HCT116 (cell line): ENCODE measurements at regions not wholly inside any gene's neighbourhood (a gene's known extent, or its start where the extent isn't known, plus 50 kb on each side); places are given as distances from the start of the nearest gene placed in this dataset.
A peak's percentile ranks its signal among the peaks of the same experiment; 100 is the strongest.

Experiments
- ATAC-seq: fragments of 200-7000 bp; cut with Tn5 transposase; 2 replicates; pipeline ENCODE4 v1.9.1; 2020; ENCODE audit warnings: mild to moderate bottlenecking, moderate library complexity
- BruUV-seq: library from RNA; stranded (reverse); fragments of 400-500 nt; replicated peaks from 2 replicates; lab custom pipeline; 2021; lab: Mats Ljungman, UMichigan
- CTCF ChIA-PET: fragments of 300-600 bp; sonication (Branson Sonifier 250); formaldehyde crosslinking; loops from one replicate; lab custom pipeline; 2021; ENCODE audit warnings: antibody characterized with exemption; lab: Charles Lee
- POLR2A ChIA-PET: fragments of 300-600, 350-600 bp; sonication (Branson Sonifier 250); formaldehyde crosslinking; loops from one replicate; lab custom pipeline; 2021; ENCODE audit warnings: antibody characterized with exemption; lab: Charles Lee
- RAD21 ChIA-PET, 2 experiments: fragments of 300-600 bp; sonication (Branson Sonifier 250); formaldehyde crosslinking; loops; one replicate each; lab custom pipeline; 2023; ENCODE audit warnings: low total read pairs in 2 of 2; ENCODE audit not compliant: uncharacterized antibody in 2 of 2, unreplicated experiment in 2 of 2, low non-redundant PET in 1 of 2; lab: Charles Lee
- DNase-seq: peaks from one replicate; pipeline ENCODE4 v3.0.0-alpha.2; 2010; ENCODE audit warnings: low read depth, low spot score
- H2AFZ ChIP-seq: fragments of 200-600 bp; shearing (Covaris generic), sonication (generic); 2 replicates; pipeline ENCODE4 v1.6.1; 2017; ENCODE audit warnings: low read depth, mixed run types, mixed read lengths, antibody characterized with exemption, low read length; ENCODE audit not compliant: poor library complexity, severe bottlenecking
- H3K27ac ChIP-seq: 2 replicates; pipeline ENCODE4 v1.5.1; 2012; ENCODE audit warnings: low read depth, low read length
- H3K27me3 ChIP-seq: fragments of 200-600 bp; sonication (generic); 2 replicates; pipeline ENCODE4 v1.6.1; 2016; ENCODE audit warnings: mixed run types, low read length, mixed read lengths; ENCODE audit not compliant: insufficient read depth
- H3K36me3 ChIP-seq, 2 experiments: fragments of 200-500 bp in 1 of 2; fragments of 200-600 bp in 1 of 2; sonication (Bioruptor generic) in 1 of 2; sonication (generic) in 1 of 2; 2 replicates each; pipeline versions ENCODE4 v1.5.1 to v1.6.1; 2014 to 2016; ENCODE audit warnings: low read length in 2 of 2, inconsistent platforms in 1 of 2, mixed read lengths in 1 of 2, mixed run types in 1 of 2; ENCODE audit not compliant: insufficient read depth in 2 of 2, control insufficient read depth in 1 of 2
- H3K4me1 ChIP-seq, 2 experiments: fragments of 200-600 bp in 1 of 2; sonication (generic) in 1 of 2; 2 replicates each; pipeline versions ENCODE4 v1.5.1 to v1.6.1; 2012 to 2017; ENCODE audit warnings: low read length in 2 of 2, inconsistent platforms in 1 of 2, mild to moderate bottlenecking in 1 of 2, mixed read lengths in 1 of 2, mixed run types in 1 of 2, moderate library complexity in 1 of 2; ENCODE audit not compliant: insufficient read depth in 2 of 2, control insufficient read depth in 1 of 2
- H3K4me2 ChIP-seq: fragments of 200-600 bp; sonication (generic); 2 replicates; pipeline ENCODE4 v1.6.1; 2017; ENCODE audit warnings: mixed run types, low read length, mixed read lengths
- H3K4me3 ChIP-seq, 2 experiments: fragments of 200-600 bp in 1 of 2; sonication (generic) in 1 of 2; replicated peaks in 1 of 2; 2 replicates each; pipeline ENCODE4 v1.5.1; 2011 to 2016; ENCODE audit warnings: low read length in 2 of 2, control low read depth in 1 of 2, low read depth in 1 of 2, mild to moderate bottlenecking in 1 of 2, mixed read lengths in 1 of 2, mixed run types in 1 of 2
- H3K79me2 ChIP-seq: fragments of 200-600 bp; sonication (generic); 2 replicates; pipeline ENCODE4 v1.6.1; 2017; ENCODE audit warnings: mild to moderate bottlenecking, mixed run types, low read length, moderate library complexity, mixed read lengths; ENCODE audit not compliant: insufficient read depth
- H3K9ac ChIP-seq: fragments of 200-600 bp; sonication (generic); 2 replicates; pipeline ENCODE4 v1.6.1; 2016; ENCODE audit warnings: low read length, mixed read lengths
- H3K9me2 ChIP-seq: fragments of 200-600 bp; sonication (generic), shearing (Covaris generic); 2 replicates; pipeline ENCODE4 v1.6.1; 2017; ENCODE audit warnings: mixed run types, mild to moderate bottlenecking, moderate library complexity; ENCODE audit not compliant: insufficient read depth
- H3K9me3 ChIP-seq, 2 experiments: fragments of 200-500 bp in 1 of 2; fragments of 200-600 bp in 1 of 2; sonication (Bioruptor generic) in 1 of 2; sonication (generic) in 1 of 2; 2 replicates each; pipeline ENCODE4 v1.6.1; 2014 to 2017; ENCODE audit warnings: low read length in 2 of 2, mixed read lengths in 2 of 2, inconsistent platforms in 1 of 2, low read depth in 1 of 2, mild to moderate bottlenecking in 1 of 2, mixed run types in 1 of 2, moderate library complexity in 1 of 2; ENCODE audit not compliant: control insufficient read depth in 1 of 2, insufficient read depth in 1 of 2
- H4K20me1 ChIP-seq: fragments of 200-600 bp; sonication (generic), shearing (Covaris generic); 2 replicates; pipeline ENCODE4 v1.6.1; 2017; ENCODE audit warnings: mixed run types, mild to moderate bottlenecking, moderate library complexity; ENCODE audit not compliant: insufficient read depth
- ATF3 ChIP-seq: IDR thresholded peaks from 2 replicates; pipeline ENCODE4 v1.6.1; 2012
- CEBPB ChIP-seq: IDR thresholded peaks from 2 replicates; pipeline ENCODE4 v1.6.1; 2012; ENCODE audit warnings: low read depth
- EGR1 ChIP-seq: IDR thresholded peaks from 2 replicates; pipeline ENCODE4 v1.6.1; 2012; ENCODE audit warnings: low read depth
- EZH2phosphoT487 ChIP-seq: fragments of 200-600 bp; IDR thresholded peaks from 2 replicates; pipeline ENCODE4 v1.6.1; 2018; ENCODE audit warnings: antibody characterized with exemption, borderline replicate concordance
- JUND ChIP-seq: IDR thresholded peaks from 2 replicates; pipeline ENCODE4 v1.6.1; 2012
- POLR2A ChIP-seq: IDR thresholded peaks from 2 replicates; pipeline ENCODE4 v1.7.0; 2011; ENCODE audit warnings: borderline replicate concordance; ENCODE audit not compliant: insufficient read depth, insufficient read length; ENCODE audit errors: extremely low read depth
- RAD21 ChIP-seq: IDR thresholded peaks from 2 replicates; pipeline ENCODE4 v1.6.1; 2012; ENCODE audit warnings: low read depth, mild to moderate bottlenecking
- SIN3A ChIP-seq: IDR thresholded peaks from 2 replicates; pipeline ENCODE4 v1.6.1; 2012; ENCODE audit warnings: low read depth
- TCF7L2 ChIP-seq: IDR thresholded peaks from 2 replicates; pipeline ENCODE4 v1.7.0; 2011; ENCODE audit warnings: borderline replicate concordance, inconsistent platforms; ENCODE audit not compliant: insufficient read depth, insufficient read length; ENCODE audit errors: extremely low read depth
- intact Hi-C: fragments of 100-400 bp; cut with micrococcal nuclease; formaldehyde crosslinking; loops from 2 replicates; pipeline ENCODE4 v1.10.0; 2022
- TF ChIP-seq, protein P1 (sequence below), 3 experiments: fragments of 200-600 bp in 1 of 3; sonication (generic) in 1 of 3; IDR thresholded peaks in 2 of 3; conservative IDR thresholded peaks in 1 of 3; 2 replicates each; pipeline ENCODE4 v1.5.1; 2012 to 2017; ENCODE audit warnings: low read depth in 2 of 3, low read length in 2 of 3, antibody characterized with exemption in 1 of 3, borderline replicate concordance in 1 of 3, control low read depth in 1 of 3, mild to moderate bottlenecking in 1 of 3, mixed read lengths in 1 of 3, mixed run types in 1 of 3, moderate library complexity in 1 of 3; ENCODE audit not compliant: insufficient read depth in 1 of 3
- TF ChIP-seq, protein P2 (sequence below): IDR thresholded peaks from 2 replicates; pipeline ENCODE4 v1.6.1; 2012; ENCODE audit warnings: low read depth

GRCh38 chr12:104877103-104877705 is 80.9 kb downstream of the SLC41A2 start:
- Histone ChIP-seq H3K4me1 (no peaks in the 10 kb centered on the region), H3K4me2 (no peak overlapping the region), H3K79me2 (no peaks in the 10 kb centered on the region), H3K4me3 (no peak overlapping the region), H3K27ac (no peak overlapping the region), H2AFZ (no peak overlapping the region), H3K9me3 (no peaks in the 10 kb centered on the region), H3K36me3 (no peaks in the 10 kb centered on the region), H4K20me1 (no peaks in the 10 kb centered on the region; the same call in 1 of the 2 replicates), H3K9ac (no peak overlapping the region), H3K9me2 (no peaks in the 10 kb centered on the region), H3K27me3 (no peaks in the 10 kb centered on the region)
- peak; percentile 75 for ATAC-seq
- TF ChIP-seq, protein P1, sequence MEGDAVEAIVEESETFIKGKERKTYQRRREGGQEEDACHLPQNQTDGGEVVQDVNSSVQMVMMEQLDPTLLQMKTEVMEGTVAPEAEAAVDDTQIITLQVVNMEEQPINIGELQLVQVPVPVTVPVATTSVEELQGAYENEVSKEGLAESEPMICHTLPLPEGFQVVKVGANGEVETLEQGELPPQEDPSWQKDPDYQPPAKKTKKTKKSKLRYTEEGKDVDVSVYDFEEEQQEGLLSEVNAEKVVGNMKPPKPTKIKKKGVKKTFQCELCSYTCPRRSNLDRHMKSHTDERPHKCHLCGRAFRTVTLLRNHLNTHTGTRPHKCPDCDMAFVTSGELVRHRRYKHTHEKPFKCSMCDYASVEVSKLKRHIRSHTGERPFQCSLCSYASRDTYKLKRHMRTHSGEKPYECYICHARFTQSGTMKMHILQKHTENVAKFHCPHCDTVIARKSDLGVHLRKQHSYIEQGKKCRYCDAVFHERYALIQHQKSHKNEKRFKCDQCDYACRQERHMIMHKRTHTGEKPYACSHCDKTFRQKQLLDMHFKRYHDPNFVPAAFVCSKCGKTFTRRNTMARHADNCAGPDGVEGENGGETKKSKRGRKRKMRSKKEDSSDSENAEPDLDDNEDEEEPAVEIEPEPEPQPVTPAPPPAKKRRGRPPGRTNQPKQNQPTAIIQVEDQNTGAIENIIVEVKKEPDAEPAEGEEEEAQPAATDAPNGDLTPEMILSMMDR (IDR thresholded peaks at IDR 0.05 in 2 of 3, conservative IDR thresholded peaks at IDR 0.05 in 1 of 3; ENCODE audit: borderline replicate concordance in 1 of 3, insufficient read depth in 1 of 3, low read depth in 2 of 3, low read length in 2 of 3): peak; percentile 51 to 79 (median 65)
- TF ChIP-seq RAD21 (peak; percentile 92), EZH2phosphoT487 (no peak), EGR1 (no peak)
- RAD21 ChIA-PET: no interaction called here
- POLR2A ChIA-PET: no interaction called here
- DNase-seq: no peak
- no TSS peak for BruUV-seq
- intact Hi-C loops: loop anchor here (1.0 to 5.0 kb wide), 4 partner anchors 175 to 496 kb away; no protein-coding TSS in a partner anchor
- CTCF ChIA-PET: interaction anchor here (2.0 kb wide), 1 partner anchor 495 kb away, joined by 8 read pairs; no protein-coding TSS in a partner anchor

- Histone ChIP-seq H3K4me3 (no peak overlapping the region), H3K36me3 (no peaks in the 10 kb centered on the region), H3K9me2 (no peaks in the 10 kb centered on the region), H3K27me3 (no peaks in the 10 kb centered on the region), H2AFZ (no peak overlapping the region), H3K4me1 (no peaks in the 10 kb centered on the region), H3K4me2 (no peak overlapping the region), H3K9ac (no peak overlapping the region), H4K20me1 (no peaks in the 10 kb centered on the region; the same call in 1 of the 2 replicates), H3K9me3 (no peaks in the 10 kb centered on the region), H3K27ac (no peak overlapping the region), H3K79me2 (no peaks in the 10 kb centered on the region)
- DNase-seq (no peak), ATAC-seq (no peak)
- intact Hi-C loops: no loop called here
- BruUV-seq: no TSS peak
- ChIA-PET RAD21 (interaction anchor here in 1 of 2 experiments (0.7 kb wide), 1 partner anchor 495 kb away, joined by 5 read pairs; no protein-coding TSS in a partner anchor), CTCF (interaction anchor here (0.7 kb wide), 1 partner anchor 14 kb away, joined by 3 read pairs; no protein-coding TSS in a partner anchor), POLR2A (no interaction called here)
- TF ChIP-seq, protein P1 (IDR thresholded peaks at IDR 0.05 in 2 of 3, conservative IDR thresholded peaks at IDR 0.05 in 1 of 3; ENCODE audit: borderline replicate concordance in 1 of 3, insufficient read depth in 1 of 3, low read depth in 2 of 3, low read length in 2 of 3): no peak
- TF ChIP-seq, protein P2, sequence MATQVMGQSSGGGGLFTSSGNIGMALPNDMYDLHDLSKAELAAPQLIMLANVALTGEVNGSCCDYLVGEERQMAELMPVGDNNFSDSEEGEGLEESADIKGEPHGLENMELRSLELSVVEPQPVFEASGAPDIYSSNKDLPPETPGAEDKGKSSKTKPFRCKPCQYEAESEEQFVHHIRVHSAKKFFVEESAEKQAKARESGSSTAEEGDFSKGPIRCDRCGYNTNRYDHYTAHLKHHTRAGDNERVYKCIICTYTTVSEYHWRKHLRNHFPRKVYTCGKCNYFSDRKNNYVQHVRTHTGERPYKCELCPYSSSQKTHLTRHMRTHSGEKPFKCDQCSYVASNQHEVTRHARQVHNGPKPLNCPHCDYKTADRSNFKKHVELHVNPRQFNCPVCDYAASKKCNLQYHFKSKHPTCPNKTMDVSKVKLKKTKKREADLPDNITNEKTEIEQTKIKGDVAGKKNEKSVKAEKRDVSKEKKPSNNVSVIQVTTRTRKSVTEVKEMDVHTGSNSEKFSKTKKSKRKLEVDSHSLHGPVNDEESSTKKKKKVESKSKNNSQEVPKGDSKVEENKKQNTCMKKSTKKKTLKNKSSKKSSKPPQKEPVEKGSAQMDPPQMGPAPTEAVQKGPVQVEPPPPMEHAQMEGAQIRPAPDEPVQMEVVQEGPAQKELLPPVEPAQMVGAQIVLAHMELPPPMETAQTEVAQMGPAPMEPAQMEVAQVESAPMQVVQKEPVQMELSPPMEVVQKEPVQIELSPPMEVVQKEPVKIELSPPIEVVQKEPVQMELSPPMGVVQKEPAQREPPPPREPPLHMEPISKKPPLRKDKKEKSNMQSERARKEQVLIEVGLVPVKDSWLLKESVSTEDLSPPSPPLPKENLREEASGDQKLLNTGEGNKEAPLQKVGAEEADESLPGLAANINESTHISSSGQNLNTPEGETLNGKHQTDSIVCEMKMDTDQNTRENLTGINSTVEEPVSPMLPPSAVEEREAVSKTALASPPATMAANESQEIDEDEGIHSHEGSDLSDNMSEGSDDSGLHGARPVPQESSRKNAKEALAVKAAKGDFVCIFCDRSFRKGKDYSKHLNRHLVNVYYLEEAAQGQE: no peak
- TF ChIP-seq TCF7L2: no peak
- no peak for TF ChIP-seq ATF3
- no peak for TF ChIP-seq POLR2A
- TF ChIP-seq SIN3A: no peak
- TF ChIP-seq JUND: no peak
- no peak for TF ChIP-seq CEBPB
Measured at GRCh38 chr12:104873374-104873773, 84.7 kb downstream of the SLC41A2 start.
